Activated CD4-positive, alpha-beta T cell treated with anti-CD3 and anti-CD28 coated beads for 36 hours (primary cell): ENCODE measurements at regions not wholly inside any gene's neighbourhood (a gene's known extent, or its start where the extent isn't known, plus 50 kb on each side); places are given as distances from the start of the nearest gene placed in this dataset.

Source experiments
- ATAC-seq: fragments of 200-7000 bp; cut with Tn5 transposase; one replicate; pipeline ENCODE4 v1.10.0; 2021; ENCODE audit warnings: mild to moderate bottlenecking, moderate library complexity
- CTCF ChIA-PET: fragments of 350-600 bp; sonication (Branson Sonifier 250); formaldehyde crosslinking; loops from one replicate; lab custom pipeline; 2021; ENCODE audit warnings: antibody characterized with exemption; lab: Charles Lee
- POLR2A ChIA-PET: fragments of 350-600 bp; sonication (Branson Sonifier 250); formaldehyde crosslinking; loops from one replicate; lab custom pipeline; 2021; ENCODE audit warnings: antibody characterized with exemption, inconsistent platforms; lab: Charles Lee
- DNase-seq: peaks from one replicate; pipeline ENCODE4 v3.0.0-alpha.2; 2020
- H3K27ac Mint-ChIP-seq: one replicate; pipeline ENCODE4 v1.8.0; 2021; ENCODE audit warnings: mixed read lengths
- H3K27me3 Mint-ChIP-seq: one replicate; pipeline ENCODE4 v1.8.0; 2021; ENCODE audit warnings: mixed read lengths
- H3K36me3 Mint-ChIP-seq: one replicate; pipeline ENCODE4 v1.8.0; 2021; ENCODE audit warnings: low read depth, mixed read lengths
- H3K4me1 Mint-ChIP-seq: one replicate; pipeline ENCODE4 v1.8.0; 2021; ENCODE audit warnings: mixed read lengths
- H3K4me3 Mint-ChIP-seq: one replicate; pipeline ENCODE4 v1.8.0; 2021; ENCODE audit warnings: mild to moderate bottlenecking, moderate library complexity, mixed read lengths
- H3K9me3 Mint-ChIP-seq: one replicate; pipeline ENCODE4 v1.8.0; 2021; ENCODE audit warnings: low read depth, mixed read lengths
- intact Hi-C, 2 experiments: fragments of 100-400 bp; cut with DNase I in 1 of 2; cut with micrococcal nuclease in 1 of 2; formaldehyde crosslinking; loops; one replicate each; pipeline versions ENCODE4 v1.14.2 to v1.15.1; 2022 to 2024; cut with DNase I, micrococcal nuclease

- no peak overlapping the region for H3K27ac Mint-ChIP-seq
- H3K36me3 Mint-ChIP-seq, result no peaks in the 10 kb centered on the region
- peaks cover 9% of the 10 kb centered on the region for H3K9me3 Mint-ChIP-seq
- ChIA-PET CTCF (no interaction called here), POLR2A (no interaction called here)
- no peak for DNase-seq
- intact Hi-C loops, result no loop called here
- no peak overlapping the region for H3K4me3 Mint-ChIP-seq
- no peak for ATAC-seq
- H3K4me1 Mint-ChIP-seq, result no peaks in the 10 kb centered on the region
- no peaks in the 10 kb centered on the region for H3K27me3 Mint-ChIP-seq
Measured at GRCh38 chr13:83297586-83298290, 584.5 kb downstream of the SLITRK1 start.

DNA sequence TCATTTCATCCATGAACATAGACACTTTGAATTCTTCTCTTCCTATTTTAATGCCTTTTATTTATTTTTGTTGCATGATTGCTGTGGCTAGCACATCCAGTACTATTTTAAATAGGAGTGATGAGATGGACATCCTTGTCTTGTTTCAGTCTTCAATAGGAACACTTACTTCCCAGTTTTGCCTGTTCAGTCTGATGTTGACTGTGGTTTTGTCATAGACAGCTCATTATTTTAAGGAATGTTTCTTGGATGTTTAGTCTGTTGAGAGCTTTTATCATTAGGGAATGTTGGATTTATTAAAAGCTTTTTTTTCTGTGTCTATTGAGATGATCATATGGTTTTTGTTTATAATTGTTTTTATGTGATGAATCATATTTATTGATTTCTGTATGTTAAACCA is 586.6 kb downstream of the SLITRK1 start:
- ChIA-PET CTCF (no interaction called here), POLR2A (no interaction called here)
- Mint-ChIP-seq H3K36me3 (no peaks in the 10 kb centered on the region), H3K4me1 (no peaks in the 10 kb centered on the region), H3K27ac (no peak overlapping the region), H3K27me3 (no peaks in the 10 kb centered on the region), H3K4me3 (no peak overlapping the region), H3K9me3 (peaks cover 6% of the 10 kb centered on the region)
- intact Hi-C loops, result no loop called here
- ATAC-seq (no peak), DNase-seq (no peak)

DNA sequence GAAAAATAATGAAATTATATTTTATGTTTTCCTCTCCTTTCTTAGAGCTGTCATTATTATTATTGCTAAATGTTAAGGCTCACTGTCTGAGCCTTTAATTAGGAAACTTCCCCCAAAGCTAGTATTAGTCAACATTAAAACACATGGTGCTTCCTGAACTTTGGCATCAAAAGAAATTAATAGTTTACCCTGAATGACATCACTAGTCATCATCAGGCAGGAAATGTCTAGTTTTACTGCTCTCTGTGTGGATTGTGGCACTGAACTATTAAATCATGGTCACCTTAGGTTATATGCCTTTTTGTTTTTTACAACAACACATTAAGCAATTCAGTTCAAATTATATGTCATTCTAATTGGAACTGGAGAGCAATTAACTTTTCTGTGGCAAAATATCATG is 595.5 kb downstream of the SLITRK1 start:
- Mint-ChIP-seq H3K36me3 (no peaks in the 10 kb centered on the region), H3K9me3 (no peaks in the 10 kb centered on the region), H3K27ac (no peak overlapping the region), H3K27me3 (no peaks in the 10 kb centered on the region), H3K4me3 (no peak overlapping the region), H3K4me1 (no peaks in the 10 kb centered on the region)
- ATAC-seq, result no peak
- DNase-seq, result no peak
- POLR2A ChIA-PET, result no interaction called here
- CTCF ChIA-PET, result no interaction called here
- intact Hi-C loops, result no loop called here

DNA sequence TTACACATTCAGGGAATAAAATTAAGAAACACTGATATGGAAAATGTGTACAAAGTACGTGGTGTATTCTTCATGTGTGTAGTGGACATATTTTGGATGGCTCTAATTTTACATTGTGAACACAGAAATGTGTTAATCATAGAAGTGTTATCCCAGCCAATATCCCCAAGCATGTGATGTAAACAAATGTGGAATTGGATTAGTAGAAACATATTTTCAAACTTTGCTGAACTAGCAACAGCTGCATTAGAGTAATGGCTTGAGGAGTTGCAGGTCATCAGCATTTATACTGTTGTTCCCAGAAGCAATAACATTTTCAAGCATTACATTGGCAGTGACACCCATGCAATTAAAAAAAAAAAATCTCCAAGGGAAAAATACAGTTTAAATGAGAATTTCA is 600.6 kb downstream of the SLITRK1 start:
- Mint-ChIP-seq H3K4me1 (no peaks in the 10 kb centered on the region), H3K36me3 (no peaks in the 10 kb centered on the region), H3K27me3 (no peaks in the 10 kb centered on the region), H3K27ac (no peak overlapping the region), H3K4me3 (no peak overlapping the region), H3K9me3 (peaks cover 2% of the 10 kb centered on the region)
- ChIA-PET POLR2A (no interaction called here), CTCF (no interaction called here)
- DNase-seq (no peak), ATAC-seq (no peak)
- intact Hi-C loops, result no loop called here

DNA sequence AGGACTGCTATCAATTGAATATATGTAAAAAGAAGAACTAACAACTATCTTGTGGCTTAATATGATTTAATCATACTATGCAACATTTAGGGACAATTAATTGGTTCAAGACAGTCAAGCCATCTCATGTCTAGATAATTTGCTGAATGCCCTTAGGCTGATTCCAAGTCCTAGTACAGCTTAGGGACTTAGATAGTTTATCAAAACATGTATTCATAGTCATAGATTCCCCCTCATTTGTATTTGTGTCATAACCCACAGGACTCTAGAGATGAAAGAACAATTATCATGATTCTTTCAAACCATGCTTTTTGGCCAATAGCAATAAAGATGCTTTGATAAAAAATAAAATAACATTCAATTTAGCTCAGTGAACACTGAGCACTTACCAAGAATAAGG is 607.6 kb downstream of the SLITRK1 start:
- no peaks in the 10 kb centered on the region for H3K27me3 Mint-ChIP-seq
- H3K4me1 Mint-ChIP-seq, result no peaks in the 10 kb centered on the region
- DNase-seq (no peak), ATAC-seq (no peak)
- no peak overlapping the region for H3K4me3 Mint-ChIP-seq
- no peak overlapping the region for H3K27ac Mint-ChIP-seq
- H3K9me3 Mint-ChIP-seq, result peaks cover 3% of the 10 kb centered on the region
- ChIA-PET CTCF (no interaction called here), POLR2A (no interaction called here)
- intact Hi-C loops, result no loop called here
- H3K36me3 Mint-ChIP-seq, result no peaks in the 10 kb centered on the region

- H3K27me3 Mint-ChIP-seq, result no peaks in the 10 kb centered on the region
- intact Hi-C loops, result no loop called here
Measured at GRCh38 chr13:83272652-83273240, 609.5 kb downstream of the SLITRK1 start.

DNA sequence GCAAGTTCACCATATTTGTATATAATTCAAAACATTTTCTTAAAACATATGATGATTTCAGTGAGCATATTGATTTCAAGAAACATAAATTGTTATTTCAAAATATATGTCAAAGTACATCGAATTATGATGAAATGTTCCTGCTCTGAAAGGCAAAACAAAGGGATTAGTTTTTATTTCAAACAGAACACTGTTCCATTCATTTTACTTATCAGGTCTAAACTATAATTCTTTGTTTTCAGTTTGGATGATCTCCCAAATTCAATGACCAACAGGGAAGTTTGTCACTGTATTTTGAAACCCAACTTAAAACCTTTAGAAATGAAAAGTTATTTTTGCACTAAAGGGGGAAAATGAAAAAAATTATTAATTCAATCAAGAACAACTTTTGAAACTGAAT is 610.2 kb downstream of the SLITRK1 start:
- intact Hi-C loops, result no loop called here
- peaks cover 1% of the 10 kb centered on the region for H3K9me3 Mint-ChIP-seq
- DNase-seq (no peak), ATAC-seq (no peak)
- no peaks in the 10 kb centered on the region for H3K27me3 Mint-ChIP-seq
- no peak overlapping the region for H3K4me3 Mint-ChIP-seq
- H3K36me3 Mint-ChIP-seq, result no peaks in the 10 kb centered on the region
- ChIA-PET POLR2A (no interaction called here), CTCF (no interaction called here)
- H3K4me1 Mint-ChIP-seq, result no peaks in the 10 kb centered on the region
- no peak overlapping the region for H3K27ac Mint-ChIP-seq

More at GRCh38 chr13:83272652-83273240, 609.5 kb downstream of the SLITRK1 start:
- no peak overlapping the region for H3K4me3 Mint-ChIP-seq
- ChIA-PET CTCF (no interaction called here), POLR2A (no interaction called here)
- no peak for ATAC-seq
- no peak overlapping the region for H3K27ac Mint-ChIP-seq
- DNase-seq, result no peak
- H3K4me1 Mint-ChIP-seq, result no peaks in the 10 kb centered on the region
- H3K36me3 Mint-ChIP-seq, result no peaks in the 10 kb centered on the region
- H3K9me3 Mint-ChIP-seq, result peaks cover 1% of the 10 kb centered on the region

DNA sequence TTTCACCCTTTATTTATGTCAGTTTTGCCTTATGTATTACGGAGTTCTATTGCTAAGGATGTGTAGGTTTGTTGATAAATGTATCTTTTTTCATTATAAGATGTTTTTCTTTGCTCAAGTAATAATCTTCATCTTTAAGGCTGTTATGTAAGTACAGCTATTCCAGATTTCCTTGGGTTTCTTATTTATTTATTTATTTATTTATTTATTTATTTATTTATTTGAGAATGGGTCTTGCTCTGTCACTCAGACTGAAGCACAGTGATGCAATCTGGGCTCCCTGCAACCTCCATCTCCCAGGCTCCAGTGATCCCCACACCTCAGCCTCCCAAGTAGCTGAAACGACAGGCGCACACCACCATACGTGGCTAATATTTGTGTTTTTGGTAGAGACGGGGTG is 617.0 kb downstream of the SLITRK1 start:
- H3K4me1 Mint-ChIP-seq, result no peaks in the 10 kb centered on the region
- no peak for ATAC-seq
- intact Hi-C loops, result no loop called here

GRCh38 chr13:83248751-83249150 is 633.5 kb downstream of the SLITRK1 start:
- Mint-ChIP-seq H3K27me3 (no peaks in the 10 kb centered on the region), H3K27ac (no peak overlapping the region), H3K4me1 (no peaks in the 10 kb centered on the region), H3K4me3 (no peak overlapping the region), H3K9me3 (peaks cover 5% of the 10 kb centered on the region), H3K36me3 (no peaks in the 10 kb centered on the region)
- intact Hi-C loops, result no loop called here
- POLR2A ChIA-PET, result no interaction called here
- CTCF ChIA-PET, result no interaction called here
- no peak for ATAC-seq
- DNase-seq, result no peak

More for the DNA sequence above, 617.0 kb downstream of the SLITRK1 start:
- no peak overlapping the region for H3K27ac Mint-ChIP-seq
- no peaks in the 10 kb centered on the region for H3K36me3 Mint-ChIP-seq
- DNase-seq, result no peak
- H3K9me3 Mint-ChIP-seq, result peaks cover 9% of the 10 kb centered on the region
- no peaks in the 10 kb centered on the region for H3K27me3 Mint-ChIP-seq
- H3K4me3 Mint-ChIP-seq, result no peak overlapping the region
- ChIA-PET CTCF (no interaction called here), POLR2A (no interaction called here)

DNA sequence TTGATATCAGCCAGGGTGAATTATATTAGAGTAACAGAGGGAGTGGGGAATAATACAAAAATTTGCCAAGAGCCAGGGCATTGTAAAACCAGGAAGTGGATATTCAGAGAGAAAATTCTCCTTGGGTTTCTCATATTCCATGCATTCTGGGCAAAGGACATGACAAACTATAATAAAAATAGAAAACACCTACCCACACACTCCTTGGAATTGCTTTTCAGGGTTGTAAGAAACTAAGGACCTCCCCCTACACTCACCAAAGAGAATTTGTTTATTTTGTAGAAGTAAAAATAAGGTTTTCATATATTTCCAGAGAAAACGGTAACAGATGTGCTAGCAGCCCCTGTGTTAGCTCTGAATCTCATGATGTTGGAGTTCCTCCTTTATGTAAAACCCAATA is 649.6 kb downstream of the SLITRK1 start:
- H3K27me3 Mint-ChIP-seq, result no peaks in the 10 kb centered on the region
- no peak overlapping the region for H3K27ac Mint-ChIP-seq
- DNase-seq, result no peak
- ChIA-PET CTCF (no interaction called here), POLR2A (no interaction called here)
- no peak overlapping the region for H3K4me3 Mint-ChIP-seq
- no peaks in the 10 kb centered on the region for H3K4me1 Mint-ChIP-seq
- intact Hi-C loops, result no loop called here
- peaks cover 4% of the 10 kb centered on the region for H3K9me3 Mint-ChIP-seq
- H3K36me3 Mint-ChIP-seq, result no peaks in the 10 kb centered on the region
- no peak for ATAC-seq

DNA sequence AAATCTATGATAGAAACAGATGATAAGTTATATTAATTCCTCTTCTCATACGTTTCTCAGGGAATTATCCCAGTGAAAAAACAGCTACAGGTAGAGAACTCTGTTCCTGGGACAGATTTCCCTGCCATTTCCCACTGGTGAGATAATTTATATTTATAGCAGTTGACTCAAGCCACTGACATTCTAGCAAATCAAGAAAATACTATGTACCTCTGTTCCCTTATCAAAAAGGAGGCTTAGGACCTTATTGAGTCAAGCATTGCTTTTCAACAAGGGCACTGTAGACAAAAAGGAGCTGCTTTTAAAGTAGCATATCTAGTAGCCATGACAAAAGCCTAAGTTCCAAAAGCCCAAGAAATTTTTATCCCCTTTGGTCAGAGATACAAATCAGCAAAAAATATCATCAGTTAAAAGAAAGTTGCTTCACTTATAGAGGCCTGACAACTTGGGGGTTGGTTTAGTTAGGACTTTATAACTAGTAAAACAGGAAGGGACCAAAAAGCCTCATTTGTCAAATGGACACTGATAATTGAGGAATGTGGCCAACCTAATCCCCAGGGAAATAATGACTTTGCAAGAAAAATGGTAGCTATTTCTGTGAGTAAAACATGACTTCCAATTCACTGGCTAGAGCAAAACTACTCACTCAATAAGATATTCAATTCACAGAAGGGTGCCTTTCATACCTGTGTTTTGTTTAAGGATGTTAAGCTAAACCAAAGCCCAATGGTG is 652.5 kb downstream of the SLITRK1 start:
- H3K9me3 Mint-ChIP-seq, result peaks cover 4% of the 10 kb centered on the region
- intact Hi-C loops, result no loop called here
- no peak for ATAC-seq
- no peaks in the 10 kb centered on the region for H3K27me3 Mint-ChIP-seq
- no peak overlapping the region for H3K4me3 Mint-ChIP-seq
- DNase-seq, result no peak
- CTCF ChIA-PET, result no interaction called here
- POLR2A ChIA-PET, result no interaction called here
- H3K36me3 Mint-ChIP-seq, result no peaks in the 10 kb centered on the region
- H3K27ac Mint-ChIP-seq, result no peak overlapping the region
- H3K4me1 Mint-ChIP-seq, result no peaks in the 10 kb centered on the region

DNA sequence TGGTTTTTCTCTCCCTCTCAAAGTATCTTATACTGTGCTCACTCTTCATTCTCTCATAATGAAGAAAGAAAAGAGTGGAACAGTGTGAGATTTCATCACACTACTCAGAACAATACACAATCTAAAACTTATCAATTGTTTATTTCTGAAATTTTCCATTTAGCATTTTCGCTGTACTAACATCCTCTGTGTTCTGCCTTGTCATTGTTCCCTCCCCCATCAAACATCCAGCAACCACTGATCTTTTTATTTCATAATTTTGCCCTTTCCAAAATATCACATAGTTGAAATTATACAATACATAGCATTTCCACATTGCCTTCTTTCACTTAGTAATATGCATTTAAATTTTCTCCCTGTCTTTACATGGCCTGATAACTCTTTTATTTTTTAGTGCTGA is 658.7 kb downstream of the SLITRK1 start:
- intact Hi-C loops, result no loop called here
- no peak overlapping the region for H3K27ac Mint-ChIP-seq
- CTCF ChIA-PET, result no interaction called here
- DNase-seq (no peak), ATAC-seq (no peak)
- no peaks in the 10 kb centered on the region for H3K27me3 Mint-ChIP-seq
- H3K4me1 Mint-ChIP-seq, result no peaks in the 10 kb centered on the region
- H3K9me3 Mint-ChIP-seq, result peaks cover 4% of the 10 kb centered on the region
- no peak overlapping the region for H3K4me3 Mint-ChIP-seq
- H3K36me3 Mint-ChIP-seq, result no peaks in the 10 kb centered on the region
- POLR2A ChIA-PET, result no interaction called here
